K562 (cell line): ENCODE measurements at regions not wholly inside any gene's neighbourhood (a gene's known extent, or its start where the extent isn't known, plus 50 kb on each side); places are given as distances from the start of the nearest gene placed in this dataset.

Source experiments
- EP300 ChIP-seq: IDR thresholded peaks from 2 replicates; pipeline ENCODE4 v1.6.1; 2012; ENCODE audit warnings: low read length, improper control_type of control experiment
- IRF9 ChIP-seq: fragments of 450-650 bp; IDR thresholded peaks from 2 replicates; pipeline ENCODE4 v1.6.1; 2016; ENCODE audit warnings: missing biosample characterization, missing genetic modification characterization
- MLX ChIP-seq, 2 experiments: fragments of 450-650 bp in 1 of 2; sonication (generic) in 1 of 2; formaldehyde crosslinking; conservative IDR thresholded peaks; 2 replicates each; pipeline versions ENCODE4 v1.4.0 to v1.8.1; 2020 to 2022; ENCODE audit warnings: mild to moderate bottlenecking in 1 of 2, missing genetic modification reagents in 1 of 2
- ZBTB5 ChIP-seq: fragments of 450-650 bp; IDR thresholded peaks from 2 replicates; pipeline ENCODE4 v1.6.1; 2017; ENCODE audit warnings: antibody characterized with exemption
- ZEB2 ChIP-seq: fragments of 450-650 bp; IDR thresholded peaks from 2 replicates; pipeline ENCODE4 v1.6.1; 2016
- ZNF407 ChIP-seq: fragments of 450-650 bp; IDR thresholded peaks from 2 replicates; pipeline ENCODE4 v1.6.1; 2016; ENCODE audit warnings: low read depth
- ZNF609 ChIP-seq: sonication (generic); formaldehyde crosslinking; IDR thresholded peaks from 2 replicates; pipeline ENCODE4 v1.8.1; 2023; ENCODE audit warnings: missing genetic modification reagents, mild to moderate bottlenecking, borderline replicate concordance
- ZNF778 ChIP-seq: fragments of 450-650 bp; formaldehyde crosslinking; IDR thresholded peaks from 2 replicates; pipeline ENCODE4 v1.4.0; 2020; ENCODE audit warnings: mild to moderate bottlenecking, moderate library complexity

GRCh38 chr6:154613137-154613676 is 102.7 kb upstream of the CNKSR3 start (continued):
- TF ChIP-seq MLX (CRISPR knock-in tag; conservative IDR thresholded peaks at IDR 0.05) (no peak), ZBTB5 (no peak), ZNF778 (CRISPR knock-in tag) (no peak), ZEB2 (no peak), IRF9 (no peak), EP300 (no peak; the same call in 1 of the 2 replicates), ZNF407 (no peak), ZNF609 (CRISPR knock-in tag) (no peak)
